WTC11 (cell line): ENCODE measurements at regions not wholly inside any gene's neighbourhood (a gene's known extent, or its start where the extent isn't known, plus 50 kb on each side); places are given as distances from the start of the nearest gene placed in this dataset.

Experiments used
- AFF4 ChIP-seq: sonication (generic); formaldehyde crosslinking; IDR thresholded peaks from 2 replicates; pipeline ENCODE4 v1.8.1; 2023; ENCODE audit warnings: mild to moderate bottlenecking, missing genetic modification reagents, borderline replicate concordance
- CTCF ChIP-seq: fragments of 200-600 bp; IDR thresholded peaks from 2 replicates; pipeline ENCODE4 v1.8.0; 2022; ENCODE audit warnings: antibody characterized with exemption
- FOXK1 ChIP-seq: sonication (generic); formaldehyde crosslinking; IDR thresholded peaks from 2 replicates; pipeline ENCODE4 v1.8.0; 2022; ENCODE audit warnings: mild to moderate bottlenecking, moderate library complexity, missing genetic modification reagents
- KAT7 ChIP-seq: sonication (generic); formaldehyde crosslinking; IDR thresholded peaks from 2 replicates; pipeline ENCODE4 v1.8.1; 2023; ENCODE audit warnings: missing genetic modification reagents, mild to moderate bottlenecking, borderline replicate concordance
- NFATC4 ChIP-seq: fragments of 250-450 bp; sonication (Bioruptor Pico); IDR thresholded peaks from 2 replicates; pipeline ENCODE4 v1.9.0; 2021; ENCODE audit warnings: mild to moderate bottlenecking
- NFYB ChIP-seq: sonication (generic); formaldehyde crosslinking; conservative IDR thresholded peaks from 2 replicates; pipeline ENCODE4 v1.8.0; 2022; ENCODE audit warnings: low read depth, missing genetic modification reagents
- TEAD1 ChIP-seq: sonication (generic); formaldehyde crosslinking; IDR thresholded peaks from 2 replicates; pipeline ENCODE4 v1.8.0; 2022; ENCODE audit warnings: mild to moderate bottlenecking, missing genetic modification reagents
- ZNF263 ChIP-seq: sonication (generic); formaldehyde crosslinking; IDR thresholded peaks from 2 replicates; pipeline ENCODE4 v1.8.1; 2022; ENCODE audit warnings: low read depth, mild to moderate bottlenecking, moderate library complexity, missing genetic modification reagents
- ZNF281 ChIP-seq: sonication (generic); formaldehyde crosslinking; IDR thresholded peaks from 2 replicates; pipeline ENCODE4 v1.8.0; 2023; ENCODE audit warnings: mild to moderate bottlenecking, missing genetic modification reagents
- ZNF317 ChIP-seq: sonication (generic); formaldehyde crosslinking; IDR thresholded peaks from 2 replicates; pipeline ENCODE4 v1.8.1; 2023; ENCODE audit warnings: low read depth, mild to moderate bottlenecking, moderate library complexity, missing genetic modification reagents, borderline replicate concordance
- ZNF396 ChIP-seq: fragments of 250-450 bp; sonication (Bioruptor Pico); IDR thresholded peaks from 2 replicates; pipeline ENCODE4 v1.8.0; 2021; ENCODE audit warnings: mild to moderate bottlenecking, moderate library complexity, borderline replicate concordance
- ZNF512 ChIP-seq: sonication (generic); formaldehyde crosslinking; IDR thresholded peaks from 2 replicates; pipeline ENCODE4 v1.8.1; 2022; ENCODE audit warnings: missing genetic modification reagents, borderline replicate concordance
- ZSCAN18 ChIP-seq: fragments of 250-450 bp; sonication (Bioruptor Pico); IDR thresholded peaks from 2 replicates; pipeline ENCODE4 v2.1.2; 2022; ENCODE audit warnings: mild to moderate bottlenecking, moderate library complexity

GRCh38 chr9:76962732-76963131 is 56.7 kb upstream of the FOXB2 start:
- TF ChIP-seq ZSCAN18 (CRISPR knock-in tag) (no peak), CTCF (no peak), NFATC4 (CRISPR knock-in tag) (no peak), NFYB (CRISPR knock-in tag) (no peak), AFF4 (no peak), ZNF281 (CRISPR knock-in tag) (no peak), ZNF396 (no peak), KAT7 (CRISPR knock-in tag) (no peak), TEAD1 (CRISPR knock-in tag) (no peak), ZNF512 (CRISPR knock-in tag) (no peak), ZNF263 (CRISPR knock-in tag) (no peak), ZNF317 (CRISPR knock-in tag) (no peak), FOXK1 (no peak)
